Fibroblast of lung (primary cell): ENCODE measurements at regions not wholly inside any gene's neighbourhood (a gene's known extent, or its start where the extent isn't known, plus 50 kb on each side); places are given as distances from the start of the nearest gene placed in this dataset.

Experiments
- DNase-seq, 2 donors: peaks; one replicate each; pipeline versions ENCODE4 v3.0.0 to v3.0.0-alpha.2; 2010; ENCODE audit warnings: low read depth in 2 of 2
- H2AFZ ChIP-seq: 2 replicates; pipeline ENCODE4 v1.5.1; 2012; ENCODE audit warnings: low read length, control low read depth, inconsistent platforms
- H3K27ac ChIP-seq: 2 replicates; pipeline ENCODE4 v1.5.1; 2011; ENCODE audit warnings: low read length, control low read depth; ENCODE audit not compliant: insufficient read depth
- H3K27me3 ChIP-seq: 2 replicates; pipeline ENCODE4 v1.5.1; 2011; ENCODE audit warnings: mild to moderate bottlenecking, low read length; ENCODE audit not compliant: control insufficient read depth, insufficient read depth
- H3K36me3 ChIP-seq: 2 replicates; pipeline ENCODE4 v1.5.1; 2011; ENCODE audit warnings: low read length; ENCODE audit not compliant: control insufficient read depth, insufficient read depth
- H3K4me1 ChIP-seq: 2 replicates; pipeline ENCODE4 v1.5.1; 2011; ENCODE audit warnings: low read length; ENCODE audit not compliant: control insufficient read depth, insufficient read depth; ENCODE audit errors: extremely low read depth
- H3K4me2 ChIP-seq: 2 replicates; pipeline ENCODE4 v1.5.1; 2011; ENCODE audit warnings: low read length, control low read depth; ENCODE audit not compliant: insufficient read depth; ENCODE audit errors: extremely low read depth
- H3K4me3 ChIP-seq, 4 experiments: fragments of 200-600 bp in 1 of 4; sonication (generic) in 1 of 4; replicated peaks in 1 of 4; 2 replicates each; pipeline ENCODE4 v1.5.1; 2011 to 2016; ENCODE audit warnings: low read length in 4 of 4, low read depth in 3 of 4, mild to moderate bottlenecking in 3 of 4, control low read depth in 2 of 4, inconsistent platforms in 1 of 4, mixed read lengths in 1 of 4; ENCODE audit not compliant: insufficient read depth in 1 of 4; ENCODE audit errors: control extremely low read depth in 1 of 4
- H3K79me2 ChIP-seq: 2 replicates; pipeline ENCODE4 v1.5.1; 2012; ENCODE audit warnings: mild to moderate bottlenecking, low read length, inconsistent platforms; ENCODE audit not compliant: control insufficient read depth, insufficient read depth
- H3K9ac ChIP-seq: 2 replicates; pipeline ENCODE4 v1.5.1; 2011; ENCODE audit warnings: mild to moderate bottlenecking, low read length, control low read depth; ENCODE audit not compliant: insufficient read depth
- H3K9me3 ChIP-seq: 2 replicates; pipeline ENCODE4 v1.5.1; 2012; ENCODE audit warnings: low read depth, low read length; ENCODE audit not compliant: control insufficient read depth, insufficient read depth
- H4K20me1 ChIP-seq: 2 replicates; pipeline ENCODE4 v1.5.1; 2011; ENCODE audit warnings: low read length; ENCODE audit not compliant: control insufficient read depth, insufficient read depth; ENCODE audit errors: extremely low read depth
- CTCF ChIP-seq, 2 donors: IDR thresholded peaks in 1 of 2; conservative IDR thresholded peaks in 1 of 2; 1 replicate in 1 of 2; 2 replicates in 1 of 2; pipeline ENCODE4 v1.5.1; 2011 to 2012; ENCODE audit warnings: low read length in 2 of 2, control low read depth in 1 of 2, inconsistent platforms in 1 of 2, low read depth in 1 of 2, mild to moderate bottlenecking in 1 of 2
- EZH2 ChIP-seq: IDR thresholded peaks from 2 replicates; pipeline ENCODE4 v1.5.1; 2012; ENCODE audit warnings: low read length, control low read depth, mild to moderate bottlenecking; ENCODE audit errors: missing control alignments

- Histone ChIP-seq H3K36me3 (no peaks in the 10 kb centered on the region), H3K9ac (no peak overlapping the region), H2AFZ (no peak overlapping the region), H3K79me2 (no peaks in the 10 kb centered on the region), H3K27me3 (no peaks in the 10 kb centered on the region), H3K4me2 (no peak overlapping the region), H4K20me1 (no peaks in the 10 kb centered on the region), H3K9me3 (no peaks in the 10 kb centered on the region), H3K27ac (no peak overlapping the region), H3K4me3 (no peak overlapping the region), H3K4me1 (no peaks in the 10 kb centered on the region)
- no peak for DNase-seq
- TF ChIP-seq EZH2 (no peak), CTCF (conservative IDR thresholded peaks at IDR 0.05 in 1 of 2, IDR thresholded peaks at IDR 0.05 in 1 of 2; ENCODE audit: low read depth in 1 of 2, low read length in 2 of 2) (no peak)
Observed at GRCh38 chr1:47677241-47677940, 239.5 kb downstream of the FOXD2 start.

- no peaks in the 10 kb centered on the region for H3K36me3 ChIP-seq
- H3K4me3 ChIP-seq: no peak overlapping the region
- H3K4me1 ChIP-seq: no peaks in the 10 kb centered on the region
- no peak for TF ChIP-seq CTCF (conservative IDR thresholded peaks at IDR 0.05 in 1 of 2, IDR thresholded peaks at IDR 0.05 in 1 of 2; ENCODE audit: low read depth in 1 of 2, low read length in 2 of 2)
- no peak for TF ChIP-seq EZH2
- no peak overlapping the region for H3K9ac ChIP-seq
- DNase-seq: no peak
- H3K9me3 ChIP-seq: no peaks in the 10 kb centered on the region
- no peaks in the 10 kb centered on the region for H4K20me1 ChIP-seq
- H2AFZ ChIP-seq: no peak overlapping the region
- H3K27ac ChIP-seq: no peak overlapping the region
- no peak overlapping the region for H3K4me2 ChIP-seq
- H3K27me3 ChIP-seq: no peaks in the 10 kb centered on the region
- no peaks in the 10 kb centered on the region for H3K79me2 ChIP-seq
Observed at GRCh38 chr1:47678464-47678980, 240.7 kb downstream of the FOXD2 start.

GRCh38 chr1:47679301-47679791 lies 241.5 kb downstream of the FOXD2 start:
- no peak overlapping the region for H3K4me2 ChIP-seq
- TF ChIP-seq CTCF (conservative IDR thresholded peaks at IDR 0.05 in 1 of 2, IDR thresholded peaks at IDR 0.05 in 1 of 2; ENCODE audit: low read depth in 1 of 2, low read length in 2 of 2) (no peak), EZH2 (no peak)
- H2AFZ ChIP-seq: no peak overlapping the region
- no peak overlapping the region for H3K9ac ChIP-seq
- no peaks in the 10 kb centered on the region for H3K79me2 ChIP-seq
- H3K4me3 ChIP-seq: no peak overlapping the region
- no peaks in the 10 kb centered on the region for H3K36me3 ChIP-seq
- H3K27me3 ChIP-seq: no peaks in the 10 kb centered on the region
- H4K20me1 ChIP-seq: no peaks in the 10 kb centered on the region
- DNase-seq: no peak
- H3K9me3 ChIP-seq: no peaks in the 10 kb centered on the region
- H3K4me1 ChIP-seq: no peaks in the 10 kb centered on the region
- no peak overlapping the region for H3K27ac ChIP-seq
